Ishikawa (cell line): ENCODE measurements at regions not wholly inside any gene's neighbourhood (a gene's known extent, or its start where the extent isn't known, plus 50 kb on each side); places are given as distances from the start of the nearest gene placed in this dataset.

Source experiments
- CEBPB ChIP-seq: IDR thresholded peaks from 2 replicates; pipeline ENCODE4 v1.6.1; 2012
- CREB1 ChIP-seq: IDR thresholded peaks from 2 replicates; pipeline ENCODE4 v1.6.1; 2012; ENCODE audit warnings: low read depth
- EGR1 ChIP-seq: IDR thresholded peaks from 2 replicates; pipeline ENCODE4 v1.6.1; 2012
- EP300 ChIP-seq: IDR thresholded peaks from 2 replicates; pipeline ENCODE4 v1.6.1; 2012; ENCODE audit warnings: borderline replicate concordance
- FOXM1 ChIP-seq: IDR thresholded peaks from 2 replicates; pipeline ENCODE4 v1.6.1; 2012; ENCODE audit warnings: low read depth, borderline replicate concordance
- MAX ChIP-seq: IDR thresholded peaks from 2 replicates; pipeline ENCODE4 v1.6.1; 2012
- NFIC ChIP-seq: IDR thresholded peaks from 2 replicates; pipeline ENCODE4 v1.6.1; 2012
- RAD21 ChIP-seq: IDR thresholded peaks from 2 replicates; pipeline ENCODE4 v1.6.1; 2012; ENCODE audit warnings: low read depth
- REST ChIP-seq: IDR thresholded peaks from 2 replicates; pipeline ENCODE4 v1.6.1; 2012; ENCODE audit warnings: low read depth, mild to moderate bottlenecking
- TAF1 ChIP-seq: IDR thresholded peaks from 2 replicates; pipeline ENCODE4 v1.6.1; 2012; ENCODE audit warnings: low read depth, mild to moderate bottlenecking
- TCF12 ChIP-seq: IDR thresholded peaks from 2 replicates; pipeline ENCODE4 v1.6.1; 2012; ENCODE audit warnings: low read depth
- TEAD4 ChIP-seq: IDR thresholded peaks from 2 replicates; pipeline ENCODE4 v1.6.1; 2012
- USF1 ChIP-seq: IDR thresholded peaks from 2 replicates; pipeline ENCODE4 v1.6.1; 2012
- YY1 ChIP-seq: IDR thresholded peaks from 2 replicates; pipeline ENCODE4 v1.6.1; 2012; ENCODE audit warnings: low read depth
- ZBTB7A ChIP-seq: IDR thresholded peaks from 2 replicates; pipeline ENCODE4 v1.6.1; 2012; ENCODE audit warnings: low read depth

GRCh38 chr11:109046284-109046992 lies 375.6 kb upstream of the C11orf87 start:
- TF ChIP-seq CEBPB = no peak
- no peak for TF ChIP-seq FOXM1
- TF ChIP-seq EGR1 = no peak
- no peak for TF ChIP-seq YY1
- no peak for TF ChIP-seq TCF12

- TF ChIP-seq CEBPB (no peak), REST (no peak), USF1 (no peak), NFIC (no peak), TEAD4 (no peak), MAX (no peak)
Observed at GRCh38 chr11:109048098-109048497, 373.9 kb upstream of the C11orf87 start.

GRCh38 chr11:109051200-109051599 lies 370.8 kb upstream of the C11orf87 start:
- TF ChIP-seq FOXM1 (no peak), YY1 (no peak), TAF1 (no peak), REST (no peak), NFIC (no peak), EGR1 (no peak), CREB1 (no peak), EP300 (no peak), USF1 (no peak), CEBPB (no peak), ZBTB7A (no peak)

GRCh38 chr11:109059402-109059801 lies 362.6 kb upstream of the C11orf87 start:
- no peak for TF ChIP-seq RAD21
- no peak for TF ChIP-seq YY1
- no peak for TF ChIP-seq FOXM1
- no peak for TF ChIP-seq EGR1
- no peak for TF ChIP-seq CREB1
- no peak for TF ChIP-seq CEBPB
- no peak for TF ChIP-seq USF1
- no peak for TF ChIP-seq EP300
- TF ChIP-seq TEAD4 = no peak
- no peak for TF ChIP-seq TAF1
- no peak for TF ChIP-seq MAX
- TF ChIP-seq NFIC = no peak
- TF ChIP-seq REST = no peak
- TF ChIP-seq TCF12 = no peak
- no peak for TF ChIP-seq ZBTB7A
